ENCODE measurements at regions not wholly inside any gene's neighbourhood (a gene's known extent, or its start where the extent isn't known, plus 50 kb on each side); places are given as distances from the start of the nearest gene placed in this dataset.

DNA sequence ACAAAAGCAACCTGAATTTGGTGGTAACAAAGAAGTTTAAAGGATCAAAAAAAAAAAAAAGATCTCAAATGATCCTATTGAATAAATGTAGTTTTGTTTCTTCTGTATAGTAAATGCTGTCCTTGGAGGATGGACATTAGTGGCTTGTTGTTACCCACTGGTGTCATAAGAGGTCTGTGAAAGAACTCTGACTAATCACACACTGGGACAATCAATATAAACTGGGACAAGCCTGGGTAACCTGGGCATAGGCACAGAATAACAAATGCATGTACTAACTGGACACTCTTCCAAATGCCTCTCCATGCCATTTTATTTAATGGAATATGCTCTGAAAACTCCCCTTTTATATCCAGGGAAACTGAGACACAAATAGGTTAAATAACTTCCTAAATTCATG, 241.4 kb downstream of the DOK5 start:
- Histone ChIP-seq H3K36me3 (ENCODE audit: insufficient read depth, low read length, poor library complexity, severe bottlenecking) (no peaks in the 10 kb centered on the region), H3K27ac (ENCODE audit: low read depth, low read length, poor library complexity, severe bottlenecking) (no peak overlapping the region), H3K9me3 (ENCODE audit: low read depth, low read length, poor library complexity, severe bottlenecking) (no peaks in the 10 kb centered on the region), H3K27me3 (replicated peaks; ENCODE audit: insufficient read depth, low read depth, low read length, poor library complexity) (peaks cover 23% of the 10 kb centered on the region), H3K4me1 (ENCODE audit: insufficient read depth, low read length, poor library complexity, severe bottlenecking) (no peaks in the 10 kb centered on the region), H3K4me3 (ENCODE audit: low read depth, low read length, poor library complexity, severe bottlenecking) (no peak overlapping the region)
- TF ChIP-seq EZH2 (IDR thresholded peaks at IDR 0.05; ENCODE audit: borderline replicate concordance, low read depth, low read length, poor library complexity, severe bottlenecking), result no peak
- TF ChIP-seq CTCF (conservative IDR thresholded peaks at IDR 0.05; ENCODE audit: low read depth, low read length), result no peak
- BruUV-seq (replicated peaks), result no TSS peak
- intact Hi-C loops (cut with micrococcal nuclease; ENCODE audit: unreplicated experiment), result no loop called here
- POLR2A ChIA-PET (ENCODE audit: low non-redundant PET), result no interaction called here
- CTCF ChIA-PET, result no interaction called here
- no peak for DNase-seq (ENCODE audit: low spot score)

- TF ChIP-seq CTCF (conservative IDR thresholded peaks at IDR 0.05; ENCODE audit: low read depth, low read length), result no peak
- no peak for TF ChIP-seq EZH2 (IDR thresholded peaks at IDR 0.05; ENCODE audit: borderline replicate concordance, low read depth, low read length, poor library complexity, severe bottlenecking)
- Histone ChIP-seq H3K4me1 (ENCODE audit: insufficient read depth, low read length, poor library complexity, severe bottlenecking) (no peaks in the 10 kb centered on the region), H3K4me3 (ENCODE audit: low read depth, low read length, poor library complexity, severe bottlenecking) (no peak overlapping the region), H3K27me3 (replicated peaks; ENCODE audit: insufficient read depth, low read depth, low read length, poor library complexity) (peaks cover 27% of the 10 kb centered on the region), H3K9me3 (ENCODE audit: low read depth, low read length, poor library complexity, severe bottlenecking) (no peaks in the 10 kb centered on the region), H3K27ac (ENCODE audit: low read depth, low read length, poor library complexity, severe bottlenecking) (no peak overlapping the region), H3K36me3 (ENCODE audit: insufficient read depth, low read length, poor library complexity, severe bottlenecking) (no peaks in the 10 kb centered on the region)
- no peak for DNase-seq (ENCODE audit: low spot score)
- intact Hi-C loops (cut with micrococcal nuclease; ENCODE audit: unreplicated experiment), result no loop called here
- ChIA-PET CTCF (no interaction called here), POLR2A (ENCODE audit: low non-redundant PET) (no interaction called here)
- no TSS peak for BruUV-seq (replicated peaks)
These were observed 240.9 kb downstream of the DOK5 start for GRCh38 chr20:54716174-54716747.

- ChIA-PET CTCF (no interaction called here), POLR2A (ENCODE audit: low non-redundant PET) (no interaction called here)
- TF ChIP-seq CTCF (conservative IDR thresholded peaks at IDR 0.05; ENCODE audit: low read depth, low read length) (no peak), EZH2 (IDR thresholded peaks at IDR 0.05; ENCODE audit: borderline replicate concordance, low read depth, low read length, poor library complexity, severe bottlenecking) (no peak)
- H3K36me3 ChIP-seq (ENCODE audit: insufficient read depth, low read length, poor library complexity, severe bottlenecking), result no peaks in the 10 kb centered on the region
- no peak overlapping the region for H3K27ac ChIP-seq (ENCODE audit: low read depth, low read length, poor library complexity, severe bottlenecking)
- BruUV-seq (replicated peaks), result no TSS peak
- no peaks in the 10 kb centered on the region for H3K9me3 ChIP-seq (ENCODE audit: low read depth, low read length, poor library complexity, severe bottlenecking)
- peaks cover 39% of the 10 kb centered on the region for H3K27me3 ChIP-seq (replicated peaks; ENCODE audit: insufficient read depth, low read depth, low read length, poor library complexity)
- H3K4me1 ChIP-seq (ENCODE audit: insufficient read depth, low read length, poor library complexity, severe bottlenecking), result no peaks in the 10 kb centered on the region
- H3K4me3 ChIP-seq (ENCODE audit: low read depth, low read length, poor library complexity, severe bottlenecking), result no peak overlapping the region
- DNase-seq (ENCODE audit: low spot score), result no peak
- intact Hi-C loops (cut with micrococcal nuclease; ENCODE audit: unreplicated experiment), result no loop called here
These were observed 239.4 kb downstream of the DOK5 start for GRCh38 chr20:54714817-54715216.
